HG03103 (cell line): ENCODE measurements at regions not wholly inside any gene's neighbourhood (a gene's known extent, or its start where the extent isn't known, plus 50 kb on each side); places are given as distances from the start of the nearest gene placed in this dataset.
"Not testable (repeated sequence)": the region's sequence is repeated elsewhere in the genome, so short reads cannot be mapped to it uniquely, and the experiment has no call there.

Source experiments
- ATAC-seq: cut with Tn5 transposase; IDR thresholded peaks from one replicate; pipeline ENCODE4 v1.9.1; 2021; ENCODE audit warnings: low read depth; ENCODE audit not compliant: unreplicated experiment

- ATAC-seq, result no peak
Measured at GRCh38 chr13:103884101-103884723, 818.0 kb upstream of the SLC10A2 start.

GRCh38 chr13:103883698-103884097 is 817.5 kb upstream of the SLC10A2 start:
- no peak for ATAC-seq

- ATAC-seq, result no peak
Measured at GRCh38 chr13:103883164-103883563, 816.9 kb upstream of the SLC10A2 start.

DNA sequence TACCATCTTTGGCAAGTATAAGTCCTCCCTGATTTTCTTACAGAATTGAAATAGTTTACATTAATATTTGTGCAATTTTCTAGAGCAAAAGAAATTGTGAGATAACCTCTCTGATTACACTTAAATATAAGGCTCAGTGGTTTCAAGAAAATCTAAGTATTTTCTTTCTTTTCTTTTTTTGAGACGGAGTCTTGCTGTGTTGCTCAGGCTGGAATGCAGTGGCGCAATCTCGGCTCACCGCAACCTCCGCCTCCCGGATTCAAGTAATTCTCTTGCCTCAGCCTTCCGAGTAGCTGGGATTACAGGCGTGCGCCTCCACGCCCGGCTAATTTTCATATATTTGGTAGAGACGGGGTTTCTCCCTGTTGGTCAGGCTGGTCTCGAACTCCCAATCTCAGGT is 813.9 kb upstream of the SLC10A2 start:
- not testable (repeated sequence) for ATAC-seq

- ATAC-seq, result no peak
Measured at GRCh38 chr13:103878891-103879605, 812.8 kb upstream of the SLC10A2 start.

- ATAC-seq, result no peak
Measured at GRCh38 chr13:103876571-103876970, 810.4 kb upstream of the SLC10A2 start.

- ATAC-seq, result no peak
Measured at GRCh38 chr13:103873725-103874124, 807.5 kb upstream of the SLC10A2 start.

DNA sequence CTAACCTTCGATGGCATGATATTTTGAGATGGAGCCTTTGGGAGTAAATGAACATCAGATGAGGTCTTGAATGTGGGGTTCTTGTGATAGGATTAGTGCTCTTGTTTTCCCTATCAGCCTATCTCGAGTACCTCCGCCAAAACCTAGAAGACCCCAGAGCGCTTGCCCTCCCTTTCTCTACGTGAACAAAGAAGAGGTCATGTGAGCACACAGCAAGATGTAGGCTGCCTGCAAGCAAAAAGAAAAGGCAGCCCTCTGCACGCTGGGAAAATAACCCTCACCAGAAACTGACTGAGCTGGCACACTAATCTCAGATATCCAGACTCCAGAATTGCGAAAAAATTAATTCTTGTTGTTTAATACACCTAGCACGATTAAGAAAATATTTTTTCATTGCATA is 799.8 kb upstream of the SLC10A2 start:
- no peak for ATAC-seq

GRCh38 chr13:103862525-103862924 is 796.3 kb upstream of the SLC10A2 start:
- ATAC-seq, result no peak

DNA sequence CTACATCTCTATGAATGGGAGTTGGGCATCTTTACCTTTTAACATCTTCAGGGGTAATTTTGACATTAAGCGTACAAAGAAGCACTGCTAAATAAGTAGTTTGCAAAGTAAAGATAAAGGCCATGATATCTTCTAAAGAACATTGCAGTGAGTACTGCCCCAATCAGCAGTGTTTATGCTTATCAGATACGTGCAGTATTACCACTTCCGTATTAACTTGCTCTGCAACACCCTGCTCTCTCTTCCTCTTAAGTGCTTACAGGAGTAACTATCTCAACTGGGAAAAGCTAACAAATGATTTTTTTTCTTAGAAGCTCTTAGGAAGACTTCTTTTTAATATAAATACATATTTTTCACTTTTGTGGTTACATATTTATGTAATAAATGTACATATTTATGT is 793.7 kb upstream of the SLC10A2 start:
- ATAC-seq, result no peak

GRCh38 chr13:103852036-103852435 is 785.8 kb upstream of the SLC10A2 start:
- ATAC-seq, result no peak

DNA sequence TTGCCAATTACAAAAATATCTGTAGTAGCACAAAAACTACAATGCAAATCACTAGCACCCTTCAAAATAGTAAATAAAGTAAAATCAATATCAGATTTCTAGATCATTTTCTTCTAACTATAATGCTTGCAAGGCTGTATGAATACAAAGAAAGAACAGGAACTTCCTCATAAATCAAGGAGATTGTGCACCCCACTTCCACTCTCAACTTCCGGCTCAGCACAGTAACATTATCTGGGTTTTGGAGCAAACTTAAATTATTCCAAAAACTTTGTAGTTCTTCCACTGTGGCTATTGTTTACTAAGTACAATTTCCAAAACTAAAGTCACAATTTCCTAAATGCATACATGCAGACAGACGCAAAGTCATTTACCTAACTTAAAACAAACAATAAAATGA is 778.3 kb upstream of the SLC10A2 start:
- ATAC-seq, result no peak

GRCh38 chr13:103839460-103839859 is 773.2 kb upstream of the SLC10A2 start:
- ATAC-seq, result no peak

- no peak for ATAC-seq
Measured at GRCh38 chr13:103835052-103835451, 768.8 kb upstream of the SLC10A2 start.

GRCh38 chr13:103833294-103833852 is 767.2 kb upstream of the SLC10A2 start:
- ATAC-seq, result no peak

GRCh38 chr13:103815619-103816018 is 749.4 kb upstream of the SLC10A2 start:
- no peak for ATAC-seq

- no peak for ATAC-seq
Measured at GRCh38 chr13:103812971-103813370, 746.8 kb upstream of the SLC10A2 start.

- no peak for ATAC-seq
Measured at GRCh38 chr13:103812558-103812957, 746.3 kb upstream of the SLC10A2 start.

GRCh38 chr13:103810026-103810425 is 743.8 kb upstream of the SLC10A2 start:
- ATAC-seq, result no peak

GRCh38 chr13:103805771-103806170 is 739.6 kb upstream of the SLC10A2 start:
- ATAC-seq, result no peak

DNA sequence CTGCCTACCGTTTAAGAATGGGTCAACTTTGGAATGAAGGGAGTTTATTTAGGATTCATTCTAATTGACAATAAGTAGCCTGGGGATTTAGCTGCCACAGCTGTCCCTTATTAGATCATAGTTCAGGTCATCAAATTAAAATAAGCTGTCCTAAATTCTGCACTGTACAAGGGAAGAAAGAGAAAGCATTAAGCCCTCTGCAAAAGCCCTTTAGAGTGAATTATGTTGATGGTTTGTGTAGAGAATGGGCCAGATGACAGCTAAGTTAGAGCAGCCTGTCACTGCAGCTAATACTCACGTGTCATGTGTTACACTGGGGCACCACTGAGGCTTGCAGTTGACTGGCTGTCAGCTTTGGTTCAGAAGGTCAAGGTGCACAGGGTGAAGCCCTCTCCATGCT is 737.1 kb upstream of the SLC10A2 start:
- ATAC-seq, result no peak

GRCh38 chr13:103799028-103799427 is 732.8 kb upstream of the SLC10A2 start:
- no peak for ATAC-seq
